Head of caudate nucleus (tissue), 42 donors: ENCODE measurements at regions not wholly inside any gene's neighbourhood (a gene's known extent, or its start where the extent isn't known, plus 50 kb on each side); places are given as distances from the start of the nearest gene placed in this dataset.

Source experiments
- DNase-seq, 42 donors: peaks; one replicate each; pipeline versions ENCODE4 v3.0.0 to v3.0.0-alpha.2; 2020 to 2021; ENCODE audit warnings: mixed read lengths in 7 of 42
- intact Hi-C: fragments of 100-400 bp; cut with DNase I; formaldehyde crosslinking; loops from one replicate; pipeline ENCODE4 v1.15.0; 2022

- DNase-seq, result peak in 1 of 42 donors; percentile 0
- intact Hi-C loops, result no loop called here
Observed at GRCh38 chr10:131758062-131758938, 142.5 kb upstream of the PPP2R2D start.

- peak in 1 of 42 donors; percentile 2 for DNase-seq
- intact Hi-C loops, result no loop called here
Observed at GRCh38 chr10:131758939-131759301, 141.9 kb upstream of the PPP2R2D start.

GRCh38 chr10:131759347-131759746 lies 141.5 kb upstream of the PPP2R2D start:
- peak in 1 of 42 donors; percentile 1 for DNase-seq
- intact Hi-C loops, result no loop called here

- intact Hi-C loops, result no loop called here
- peak in 1 of 42 donors; percentile 2 for DNase-seq
Observed at GRCh38 chr10:131760416-131761166, 140.2 kb upstream of the PPP2R2D start.

GRCh38 chr10:131762789-131763696 lies 137.8 kb upstream of the PPP2R2D start:
- peak in 1 of 42 donors; percentile 0 for DNase-seq
- intact Hi-C loops, result no loop called here

GRCh38 chr10:131764929-131765328 lies 135.9 kb upstream of the PPP2R2D start:
- DNase-seq, result no peak
- intact Hi-C loops, result no loop called here

GRCh38 chr10:131766096-131766495 lies 134.7 kb upstream of the PPP2R2D start:
- intact Hi-C loops, result no loop called here
- peak in 1 of 42 donors; percentile 0 for DNase-seq

GRCh38 chr10:131767716-131768115 lies 133.1 kb upstream of the PPP2R2D start:
- DNase-seq, result no peak
- intact Hi-C loops, result no loop called here

- intact Hi-C loops, result no loop called here
- DNase-seq, result no peak
Observed at GRCh38 chr10:131769571-131770410, 131.0 kb upstream of the PPP2R2D start.

GRCh38 chr10:131770946-131771633 lies 129.7 kb upstream of the PPP2R2D start:
- intact Hi-C loops, result no loop called here
- peak in 1 of 42 donors; percentile 26 for DNase-seq

GRCh38 chr10:131771634-131772358 lies 129.0 kb upstream of the PPP2R2D start:
- DNase-seq, result peak in 4 of 42 donors; percentile 3 to 41 (median 17)
- intact Hi-C loops, result no loop called here

- intact Hi-C loops, result no loop called here
- DNase-seq, result peak in 3 of 42 donors; percentile 17 to 33 (median 23)
Observed at GRCh38 chr10:131772441-131772840, 128.4 kb upstream of the PPP2R2D start.

GRCh38 chr10:131773370-131774343 lies 127.2 kb upstream of the PPP2R2D start:
- intact Hi-C loops, result no loop called here
- DNase-seq, result peak in 3 of 42 donors; percentile 15 to 35 (median 17)

GRCh38 chr10:131774681-131775085 lies 126.1 kb upstream of the PPP2R2D start:
- intact Hi-C loops, result no loop called here
- DNase-seq, result peak in 5 of 42 donors; percentile 2 to 40 (median 18)

GRCh38 chr10:131775433-131775832 lies 125.4 kb upstream of the PPP2R2D start:
- intact Hi-C loops, result no loop called here
- peak in 3 of 42 donors; percentile 6 to 25 (median 23) for DNase-seq

- peak in 3 of 42 donors; percentile 10 to 19 (median 18) for DNase-seq
- intact Hi-C loops, result no loop called here
Observed at GRCh38 chr10:131775833-131776232, 125.0 kb upstream of the PPP2R2D start.
